ENCODE measurements at regions not wholly inside any gene's neighbourhood (a gene's known extent, or its start where the extent isn't known, plus 50 kb on each side); places are given as distances from the start of the nearest gene placed in this dataset.

- no peak for TF ChIP-seq TRIM28 (IDR thresholded peaks at IDR 0.05; ENCODE audit: borderline replicate concordance, low read length)
- no peak for TF ChIP-seq MEIS1 (CRISPR knock-in tag; IDR thresholded peaks at IDR 0.05; ENCODE audit: borderline replicate concordance)
- no peak for TF ChIP-seq ZNF521 (tag by site-specific recombination; IDR thresholded peaks at IDR 0.05)
- no peak for TF ChIP-seq SETDB1 (IDR thresholded peaks at IDR 0.05; ENCODE audit: insufficient read length, low read length)
- TF ChIP-seq ZNF148 (tag by site-specific recombination; IDR thresholded peaks at IDR 0.05; ENCODE audit: borderline replicate concordance): no peak
- TF ChIP-seq CTCF (tag by site-specific recombination; IDR thresholded peaks at IDR 0.05): no peak
- no peak for TF ChIP-seq ZNF513 (tag by site-specific recombination; IDR thresholded peaks at IDR 0.05)
- no peak for TF ChIP-seq ZNF366 (tag by site-specific recombination; conservative IDR thresholded peaks at IDR 0.05)
- TF ChIP-seq ZNF544 (tag by site-specific recombination; IDR thresholded peaks at IDR 0.05): no peak
- TF ChIP-seq ZNF629 (tag by site-specific recombination; IDR thresholded peaks at IDR 0.05): no peak
- no peak for TF ChIP-seq ATF2 (tag by site-specific recombination; IDR thresholded peaks at IDR 0.05; ENCODE audit: low read depth)
- no peak for TF ChIP-seq REST (tag by site-specific recombination; IDR thresholded peaks at IDR 0.05)
Observed at GRCh38 chr1:60345049-60345448, 271.5 kb upstream of the C1orf87 start.

Measured in HEK293 (cell line).